Body of pancreas (tissue), 4 donors: ENCODE measurements at regions not wholly inside any gene's neighbourhood (a gene's known extent, or its start where the extent isn't known, plus 50 kb on each side); places are given as distances from the start of the nearest gene placed in this dataset.
"Not testable (repeated sequence)": the region's sequence is repeated elsewhere in the genome, so short reads cannot be mapped to it uniquely, and the experiment has no call there.

Experiments
- ATAC-seq: fragments of 150-250 bp; one replicate; pipeline ENCODE4 v1.9.1; 2016
- DNase-seq, 4 donors: peaks; one replicate each; pipeline ENCODE4 v3.0.0-alpha.2; 2019
- H3K27ac ChIP-seq, 4 donors: fragments of 200-600 bp; sonication (generic); 1 replicate in 3 of 4; 2 replicates in 1 of 4; pipeline versions ENCODE4 v1.5.1 to v1.6.1; 2016 to 2019; ENCODE audit warnings: mild to moderate bottlenecking in 1 of 4, mixed read lengths in 1 of 4, moderate library complexity in 1 of 4
- H3K27me3 ChIP-seq, 2 donors: fragments of 200-600 bp; sonication (generic); one replicate each; pipeline ENCODE4 v1.6.0; 2016; ENCODE audit warnings: mild to moderate bottlenecking in 1 of 2
- H3K36me3 ChIP-seq, 2 donors: fragments of 200-600 bp; sonication (generic); replicated peaks in 1 of 2; 2 replicates each; pipeline ENCODE4 v1.5.1; 2016; ENCODE audit warnings: low read depth in 2 of 2; ENCODE audit not compliant: insufficient read depth in 1 of 2
- H3K4me1 ChIP-seq: fragments of 200-600 bp; sonication (generic); one replicate; pipeline ENCODE4 v1.6.0; 2016
- H3K4me3 ChIP-seq, 2 donors: fragments of 200-600 bp; sonication (generic); 1 replicate in 1 of 2; 2 replicates in 1 of 2; pipeline ENCODE4 v1.5.1; 2016 to 2019
- H3K9me3 ChIP-seq, 3 donors: fragments of 200-600 bp; sonication (generic); 1 replicate in 2 of 3; 2 replicates in 1 of 3; pipeline ENCODE4 v1.5.1; 2016
- CTCF ChIP-seq, 7 experiments: fragments of 450-650 bp in 4 of 7; fragments of 200-600 bp in 3 of 7; sonication (generic) in 3 of 7; IDR thresholded peaks; one replicate each; pipeline ENCODE4 v1.5.1; 2016 to 2019; ENCODE audit warnings: antibody characterized with exemption in 7 of 7
- POLR2A ChIP-seq, 3 donors: fragments of 450-650 bp; IDR thresholded peaks; one replicate each; pipeline ENCODE4 v1.6.1; 2016; ENCODE audit warnings: antibody characterized with exemption in 3 of 3, mild to moderate bottlenecking in 2 of 3
- WGBS, 2 donors: methylation state at CpG; one replicate each; pipeline ENCODE4 v1.1.5; 2017; 5-methylcytosine and 5-hydroxymethylcytosine counted together
- intact Hi-C: fragments of 100-400 bp; cut with DNase I; formaldehyde crosslinking; loops from one replicate; pipeline ENCODE4 v1.15.1; 2023

DNA sequence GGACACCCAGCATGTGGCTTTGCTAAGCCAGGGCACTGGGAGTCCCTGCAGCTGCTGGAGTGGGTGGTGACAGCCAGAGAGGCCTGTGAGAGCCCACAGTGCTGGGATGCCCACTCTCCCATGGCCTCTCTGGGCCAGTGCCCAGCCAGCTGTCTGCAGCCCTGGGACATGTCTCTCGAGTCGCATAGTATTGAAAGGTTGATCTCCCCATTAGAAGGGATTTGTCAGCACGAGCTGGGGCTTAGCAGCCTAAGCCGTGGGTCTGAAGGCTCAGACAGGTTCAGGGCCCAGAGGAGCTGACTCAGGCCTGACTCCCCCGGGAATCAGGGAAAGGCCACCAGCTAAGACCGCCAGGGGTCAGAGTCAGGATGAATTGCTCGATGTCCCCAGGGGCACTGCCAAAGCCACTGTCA, 53.5 kb downstream of the FOXD2 start:
- no peak for ATAC-seq
- H3K27ac ChIP-seq: no peak overlapping the region
- no peak for TF ChIP-seq POLR2A (IDR thresholded peaks at IDR 0.05)
- TF ChIP-seq CTCF (IDR thresholded peaks at IDR 0.05): no peak
- H3K9me3 ChIP-seq: no peaks in the 10 kb centered on the region
- WGBS, 2 donors: 69% methylated on average over 7 of the region's 7 CpGs; no CpG with 5 or more reads in 1 of the 2 donors
- H3K4me3 ChIP-seq: no peak overlapping the region
- no peaks in the 10 kb centered on the region for H3K4me1 ChIP-seq
- H3K27me3 ChIP-seq: no peaks in the 10 kb centered on the region
- DNase-seq: no peak
- H3K36me3 ChIP-seq: no peaks in the 10 kb centered on the region
- intact Hi-C loops: no loop called here

GRCh38 chr1:47495176-47495713, 57.4 kb downstream of the FOXD2 start:
- 31 to 45% methylated on average over 8 of the region's 8 CpGs for WGBS, 2 donors

GRCh38 chr1:47498551-47498950, 60.7 kb downstream of the FOXD2 start:
- H3K36me3 ChIP-seq: no peaks in the 10 kb centered on the region
- no peak overlapping the region for H3K4me3 ChIP-seq
- no peaks in the 10 kb centered on the region for H3K4me1 ChIP-seq
- TF ChIP-seq POLR2A (IDR thresholded peaks at IDR 0.05): no peak
- no peak for TF ChIP-seq CTCF (IDR thresholded peaks at IDR 0.05)
- H3K9me3 ChIP-seq: no peaks in the 10 kb centered on the region
- ATAC-seq: no peak
- H3K27me3 ChIP-seq: no peaks in the 10 kb centered on the region
- H3K27ac ChIP-seq: no peak overlapping the region
- WGBS, 2 donors: 63 to 64% methylated on average over 3 of the region's 3 CpGs
- intact Hi-C loops: no loop called here
- DNase-seq: no peak

More at GRCh38 chr1:47495176-47495713, 57.4 kb downstream of the FOXD2 start:
- intact Hi-C loops: no loop called here
- ATAC-seq: no peak
- no peak overlapping the region for H3K27ac ChIP-seq
- no peaks in the 10 kb centered on the region for H3K27me3 ChIP-seq
- H3K4me3 ChIP-seq: no peak overlapping the region
- H3K36me3 ChIP-seq: no peaks in the 10 kb centered on the region
- TF ChIP-seq CTCF (IDR thresholded peaks at IDR 0.05) (no peak), POLR2A (IDR thresholded peaks at IDR 0.05) (no peak)
- no peak for DNase-seq
- no peaks in the 10 kb centered on the region for H3K4me1 ChIP-seq
- H3K9me3 ChIP-seq: no peaks in the 10 kb centered on the region

- ATAC-seq (no peak), DNase-seq (no peak)
- WGBS, 2 donors: 87 to 91% methylated on average over 5 of the region's 5 CpGs
- Histone ChIP-seq H3K4me3 (no peak overlapping the region), H3K27me3 (no peaks in the 10 kb centered on the region), H3K4me1 (no peaks in the 10 kb centered on the region), H3K27ac (no peak overlapping the region), H3K9me3 (no peaks in the 10 kb centered on the region), H3K36me3 (no peaks in the 10 kb centered on the region)
- intact Hi-C loops: no loop called here
- TF ChIP-seq CTCF (IDR thresholded peaks at IDR 0.05) (no peak), POLR2A (IDR thresholded peaks at IDR 0.05) (no peak)
Observed at GRCh38 chr1:47501069-47501468, 63.2 kb downstream of the FOXD2 start.

DNA sequence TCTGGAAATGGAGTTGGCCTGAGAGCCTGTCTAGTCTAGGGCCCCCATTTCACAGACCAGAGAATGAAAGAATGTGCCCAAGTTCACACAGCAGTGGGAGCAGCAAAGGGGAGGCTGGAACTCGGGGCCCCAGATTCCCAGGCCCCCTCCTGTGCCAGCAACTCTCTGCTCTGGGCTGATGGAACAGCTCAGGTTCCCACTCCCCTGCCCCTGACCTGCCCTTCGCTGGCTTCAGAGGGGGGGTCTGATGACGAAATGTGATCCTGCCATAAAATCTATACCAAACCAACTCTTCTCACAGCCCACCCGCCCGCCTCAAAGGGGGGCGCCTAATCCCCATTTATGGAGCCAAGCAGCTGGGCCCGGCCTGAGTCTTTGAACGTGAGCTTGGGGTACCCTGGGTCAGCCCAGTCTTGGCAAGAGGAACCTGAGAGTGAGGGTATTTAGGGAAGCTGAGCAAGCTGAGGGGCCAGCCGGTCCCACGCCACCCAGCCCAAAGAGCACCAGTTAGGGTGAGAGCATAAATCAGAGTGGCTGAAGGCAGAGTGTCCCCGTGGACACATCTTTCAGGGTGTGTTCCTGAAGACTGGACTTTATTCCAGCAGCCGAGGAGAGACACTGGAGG, 65.0 kb downstream of the FOXD2 start:
- Histone ChIP-seq H3K4me1 (peaks cover 3% of the 10 kb centered on the region), H3K27me3 (no peaks in the 10 kb centered on the region), H3K9me3 (no peaks in the 10 kb centered on the region), H3K27ac (no peak overlapping the region), H3K36me3 (no peaks in the 10 kb centered on the region), H3K4me3 (no peak overlapping the region)
- DNase-seq (no peak), ATAC-seq (no peak)
- TF ChIP-seq POLR2A (IDR thresholded peaks at IDR 0.05) (no peak), CTCF (IDR thresholded peaks at IDR 0.05) (no peak)
- intact Hi-C loops: no loop called here
- WGBS, 2 donors: 75 to 82% methylated on average over 12 of the region's 12 CpGs

DNA sequence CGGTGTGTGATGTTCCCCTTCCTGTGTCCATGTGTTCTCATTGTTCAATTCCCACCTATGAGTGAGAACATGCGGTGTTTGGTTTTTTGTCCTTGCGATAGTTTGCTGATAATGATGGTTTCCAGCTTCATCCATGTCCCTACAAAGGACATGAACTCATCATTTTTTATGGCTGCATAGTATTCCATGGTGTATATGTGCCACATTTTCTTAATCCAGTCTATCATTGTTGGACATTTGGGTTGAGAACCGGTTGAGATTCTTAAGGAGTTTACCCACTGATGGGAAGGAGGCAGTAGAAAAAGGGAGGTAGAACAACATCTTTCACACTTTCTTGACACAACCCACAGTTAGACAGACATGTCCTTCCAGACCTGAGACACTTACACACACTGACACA, 67.0 kb downstream of the FOXD2 start:
- H3K36me3 ChIP-seq, DNase-seq, ATAC-seq, H3K27ac ChIP-seq, H3K27me3 ChIP-seq, H3K4me3 ChIP-seq, H3K9me3 ChIP-seq, intact Hi-C loops: not testable (repeated sequence)
- peaks cover 13% of the 10 kb centered on the region for H3K4me1 ChIP-seq
- 64 to 93% methylated on average over 1 of the region's 4 CpGs for WGBS, 2 donors
